GM13976 (cell line): ENCODE measurements at regions not wholly inside any gene's neighbourhood (a gene's known extent, or its start where the extent isn't known, plus 50 kb on each side); places are given as distances from the start of the nearest gene placed in this dataset.

Experiments used
- DNase-seq: peaks from one replicate; pipeline ENCODE4 v3.0.0; 2012; ENCODE audit warnings: low spot score
- in situ Hi-C: fragments of 300-500 bp; cut with MboI; formaldehyde crosslinking; loops from one replicate; pipeline ENCODE4 v1.12.0; 2022; ENCODE audit warnings: low sequenced_read_pairs, mixed read lengths, inconsistent platforms; ENCODE audit not compliant: unreplicated experiment
- TF ChIP-seq, protein P1 (sequence below): IDR thresholded peaks from 2 replicates; pipeline ENCODE4 v1.5.1; 2012; ENCODE audit warnings: borderline replicate concordance, mild to moderate bottlenecking; ENCODE audit not compliant: insufficient read depth; ENCODE audit errors: extremely low read depth, missing control alignments, control extremely low read depth

DNA sequence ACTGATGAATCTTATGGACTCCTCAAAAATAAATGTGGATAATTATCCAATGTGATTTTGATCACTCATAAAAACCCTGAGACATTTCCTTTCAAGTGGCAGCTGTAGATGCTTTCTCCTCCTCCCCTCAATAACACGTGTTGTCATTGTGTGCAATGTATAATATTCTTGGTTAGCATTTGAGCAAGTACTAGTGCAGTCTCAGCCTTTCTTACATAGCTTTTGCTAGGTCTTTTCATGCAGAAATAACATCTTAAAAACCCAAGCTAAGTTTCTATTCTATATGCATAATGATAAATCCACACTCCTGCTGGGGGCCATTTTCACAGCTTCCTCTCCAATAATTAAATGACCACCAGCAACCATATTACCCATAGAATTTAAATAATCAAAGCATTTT is 1835.2 kb upstream of the NUDT12 start:
- TF ChIP-seq, protein P1, sequence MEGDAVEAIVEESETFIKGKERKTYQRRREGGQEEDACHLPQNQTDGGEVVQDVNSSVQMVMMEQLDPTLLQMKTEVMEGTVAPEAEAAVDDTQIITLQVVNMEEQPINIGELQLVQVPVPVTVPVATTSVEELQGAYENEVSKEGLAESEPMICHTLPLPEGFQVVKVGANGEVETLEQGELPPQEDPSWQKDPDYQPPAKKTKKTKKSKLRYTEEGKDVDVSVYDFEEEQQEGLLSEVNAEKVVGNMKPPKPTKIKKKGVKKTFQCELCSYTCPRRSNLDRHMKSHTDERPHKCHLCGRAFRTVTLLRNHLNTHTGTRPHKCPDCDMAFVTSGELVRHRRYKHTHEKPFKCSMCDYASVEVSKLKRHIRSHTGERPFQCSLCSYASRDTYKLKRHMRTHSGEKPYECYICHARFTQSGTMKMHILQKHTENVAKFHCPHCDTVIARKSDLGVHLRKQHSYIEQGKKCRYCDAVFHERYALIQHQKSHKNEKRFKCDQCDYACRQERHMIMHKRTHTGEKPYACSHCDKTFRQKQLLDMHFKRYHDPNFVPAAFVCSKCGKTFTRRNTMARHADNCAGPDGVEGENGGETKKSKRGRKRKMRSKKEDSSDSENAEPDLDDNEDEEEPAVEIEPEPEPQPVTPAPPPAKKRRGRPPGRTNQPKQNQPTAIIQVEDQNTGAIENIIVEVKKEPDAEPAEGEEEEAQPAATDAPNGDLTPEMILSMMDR: no peak
- DNase-seq: no peak
- in situ Hi-C loops: no loop called here

DNA sequence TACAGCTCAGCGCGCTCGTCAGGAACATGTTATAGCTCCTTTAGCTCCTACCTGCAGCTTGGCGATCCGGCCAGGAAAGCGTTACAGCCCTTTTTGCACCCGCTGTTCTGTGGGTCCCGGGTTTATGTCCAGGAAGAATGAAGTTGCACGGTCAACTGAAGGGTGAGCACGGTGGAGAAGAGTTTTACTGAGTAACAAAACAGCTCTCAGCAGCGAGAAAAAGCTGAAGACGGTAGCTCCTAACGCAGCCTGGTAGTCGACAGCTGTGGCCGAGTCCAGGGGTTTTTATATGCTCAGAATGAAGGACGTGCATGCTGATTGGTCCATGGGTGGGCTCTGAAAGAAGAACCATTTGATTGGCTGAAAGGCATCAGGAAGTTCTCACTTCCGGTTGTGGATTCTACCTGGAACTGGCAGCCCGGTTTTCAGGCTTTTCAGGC is 1830.1 kb upstream of the NUDT12 start:
- TF ChIP-seq, protein P1: no peak
- in situ Hi-C loops: no loop called here
- no peak for DNase-seq

DNA sequence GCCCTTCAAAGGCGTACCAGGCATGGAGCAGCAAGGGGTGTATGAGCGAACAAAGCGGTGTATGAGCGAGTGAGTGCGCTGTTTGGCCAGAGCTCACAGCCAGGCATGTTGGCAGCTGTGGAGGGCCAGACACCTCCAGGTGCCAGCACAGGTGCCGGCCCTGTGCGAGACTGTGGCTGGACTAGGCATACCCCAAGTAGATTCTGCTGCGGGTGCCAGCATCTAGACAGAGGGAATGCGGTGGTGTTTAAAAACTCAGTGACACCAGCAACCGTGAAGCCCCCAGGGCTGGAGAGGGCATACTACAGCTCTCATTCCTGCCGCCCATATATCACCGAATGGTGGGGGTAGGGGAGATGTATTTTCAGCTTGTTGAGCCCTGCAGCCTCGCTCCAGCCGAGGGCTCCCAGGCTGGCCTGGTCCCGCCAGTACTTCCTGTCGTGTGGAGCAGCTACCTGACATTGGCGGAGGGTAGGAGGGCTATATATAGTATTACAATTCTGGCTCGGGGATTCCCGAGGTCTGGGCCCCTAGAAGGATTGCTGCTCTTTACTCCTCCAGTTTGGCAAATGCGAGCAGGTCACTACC is 1829.6 kb upstream of the NUDT12 start:
- no peak for DNase-seq
- in situ Hi-C loops: no loop called here
- TF ChIP-seq, protein P1: no peak

DNA sequence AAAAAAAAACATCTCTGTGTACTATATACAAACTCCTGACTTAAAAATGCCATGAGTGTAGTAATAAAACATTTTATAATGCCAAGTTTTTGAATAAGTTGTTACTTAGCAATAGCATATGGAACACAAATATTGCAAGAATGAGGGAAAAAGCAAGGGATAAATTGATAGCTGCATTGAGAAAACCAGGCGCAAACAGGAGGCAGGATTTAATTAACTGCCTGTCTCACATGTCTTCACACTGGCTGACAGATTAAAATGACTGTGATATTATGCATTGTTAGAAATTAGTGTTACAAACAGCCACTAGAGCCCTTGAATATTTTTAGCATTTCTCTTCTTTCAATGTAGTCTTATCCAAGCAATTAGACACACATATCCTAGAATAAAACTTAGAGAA is 1817.5 kb upstream of the NUDT12 start:
- TF ChIP-seq, protein P1: no peak
- DNase-seq: no peak
- in situ Hi-C loops: no loop called here

DNA sequence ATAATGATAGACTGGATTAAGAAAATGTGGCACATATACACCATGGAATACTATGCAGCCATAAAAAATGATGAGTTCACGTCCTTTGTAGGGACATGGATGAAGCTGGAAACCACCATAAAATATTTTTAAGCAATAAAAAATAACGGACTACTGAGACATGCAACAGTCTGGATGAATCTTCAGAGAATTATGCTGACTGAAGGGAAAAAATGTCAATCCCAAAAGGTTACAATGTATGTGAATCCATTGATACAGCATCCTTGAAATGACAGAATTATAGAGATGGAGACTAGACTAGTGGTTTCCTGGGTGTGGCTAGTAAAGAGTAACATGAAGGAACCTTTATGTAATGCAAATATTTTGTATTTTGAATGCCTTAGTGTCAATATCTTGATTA is 1808.6 kb upstream of the NUDT12 start:
- DNase-seq: no peak
- in situ Hi-C loops: no loop called here
- TF ChIP-seq, protein P1: no peak

DNA sequence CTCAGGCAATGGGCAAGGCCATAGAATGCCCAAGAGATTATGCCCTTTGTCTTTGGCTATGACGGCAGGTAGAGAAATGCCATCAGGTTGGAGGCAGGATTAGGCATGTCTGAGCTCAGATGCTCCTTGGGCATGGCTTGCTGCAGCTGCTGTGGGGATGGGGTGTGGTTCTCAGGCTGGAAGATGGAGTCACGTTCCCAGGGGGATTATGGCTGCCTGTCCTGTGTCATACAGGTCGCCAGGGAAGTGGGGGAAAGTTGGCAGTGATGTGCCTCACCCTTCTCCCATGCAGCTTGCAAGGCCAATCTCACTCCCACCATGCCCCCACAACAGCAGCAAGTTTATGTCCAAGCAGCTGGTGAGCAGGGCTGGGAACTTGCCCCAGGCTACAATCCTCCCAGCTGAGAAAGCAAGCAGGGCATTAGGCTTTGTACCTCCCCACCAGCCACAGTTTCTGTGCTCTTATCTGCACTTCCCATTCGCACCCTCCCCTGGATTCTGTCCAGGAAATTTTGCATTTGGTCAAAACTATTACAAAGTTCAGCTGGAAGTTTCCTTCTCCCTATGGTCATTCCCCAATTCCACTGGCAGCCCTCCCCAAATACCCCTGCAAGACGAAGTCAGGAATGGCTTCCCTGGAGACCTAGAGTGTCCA is 1788.0 kb upstream of the NUDT12 start:
- TF ChIP-seq, protein P1: no peak
- no peak for DNase-seq
- in situ Hi-C loops: no loop called here
